HEK293 (cell line): ENCODE measurements at regions not wholly inside any gene's neighbourhood (a gene's known extent, or its start where the extent isn't known, plus 50 kb on each side); places are given as distances from the start of the nearest gene placed in this dataset.

ENCODE experiments used
- CTCF ChIA-PET: fragments of 350-600 bp; formaldehyde crosslinking; extraction: SDS; loops from one replicate; lab custom pipeline; 2021; ENCODE audit warnings: antibody characterized with exemption; lab: Yijun Ruan, JAX
- POLR2A ChIA-PET: fragments of 300-600 bp; formaldehyde crosslinking; extraction: SDS; loops from one replicate; lab custom pipeline; 2020; ENCODE audit warnings: antibody characterized with exemption, inconsistent platforms; lab: Yijun Ruan, JAX
- H3K27ac ChIP-seq: fragments of 200-500 bp; sonication (Bioruptor generic); 2 replicates; pipeline ENCODE4 v1.5.1; 2014; ENCODE audit warnings: low read depth, low read length, control low read depth, inconsistent platforms; ENCODE audit errors: extremely low read depth
- H3K36me3 ChIP-seq, 2 experiments: fragments of 200-500 bp in 1 of 2; sonication (Bioruptor generic) in 1 of 2; 1 replicate in 1 of 2; 2 replicates in 1 of 2; pipeline ENCODE4 v1.5.1; 2014 to 2017; ENCODE audit warnings: inconsistent platforms in 2 of 2, low read length in 2 of 2; ENCODE audit not compliant: control insufficient read depth in 2 of 2, insufficient read depth in 1 of 2
- H3K4me1 ChIP-seq: fragments of 200-500 bp; sonication (Bioruptor generic); 2 replicates; pipeline ENCODE4 v1.5.1; 2014; ENCODE audit warnings: mild to moderate bottlenecking, low read length, inconsistent platforms; ENCODE audit not compliant: control insufficient read depth, insufficient read depth
- H3K4me3 ChIP-seq: 2 replicates; pipeline ENCODE4 v1.5.1; 2011; ENCODE audit warnings: low read depth, mild to moderate bottlenecking, control low read depth, low read length, moderate library complexity
- H3K9me3 ChIP-seq: fragments of 200-500 bp; sonication (Bioruptor generic); 2 replicates; pipeline ENCODE4 v1.5.1; 2014; ENCODE audit warnings: low read depth, low read length, inconsistent platforms; ENCODE audit not compliant: control insufficient read depth, insufficient read depth
- GLI2 ChIP-seq: fragments of 450-650 bp; formaldehyde crosslinking; IDR thresholded peaks from 2 replicates; pipeline ENCODE4; 2017; ENCODE audit warnings: missing biosample characterization, missing genetic modification characterization, low read depth, borderline replicate concordance
- GLI4 ChIP-seq: fragments of 450-650 bp; formaldehyde crosslinking; IDR thresholded peaks from 2 replicates; pipeline ENCODE4 v1.5.1; 2016; ENCODE audit warnings: missing biosample characterization, missing genetic modification characterization
- KLF10 ChIP-seq: fragments of 450-650 bp; IDR thresholded peaks from 2 replicates; pipeline ENCODE4 v1.5.1; 2018; ENCODE audit warnings: missing biosample characterization, mild to moderate bottlenecking, missing genetic modification characterization
- KLF7 ChIP-seq: fragments of 450-650 bp; formaldehyde crosslinking; IDR thresholded peaks from 2 replicates; pipeline ENCODE4 v1.5.1; 2016; ENCODE audit warnings: missing biosample characterization, missing genetic modification characterization, borderline replicate concordance
- PBX3 ChIP-seq: sonication (generic); formaldehyde crosslinking; IDR thresholded peaks from 2 replicates; pipeline ENCODE4 v1.8.1; 2022; ENCODE audit warnings: mild to moderate bottlenecking, moderate library complexity, missing genetic modification reagents
- ZBTB48 ChIP-seq: fragments of 450-650 bp; formaldehyde crosslinking; IDR thresholded peaks from 2 replicates; pipeline ENCODE4 v1.5.1; 2016; ENCODE audit warnings: missing biosample characterization, missing genetic modification characterization
- ZEB2 ChIP-seq: fragments of 450-650 bp; formaldehyde crosslinking; IDR thresholded peaks from 2 replicates; pipeline ENCODE4 v1.5.1; 2016; ENCODE audit warnings: missing biosample characterization, missing genetic modification characterization
- ZFP41 ChIP-seq: fragments of 450-650 bp; formaldehyde crosslinking; IDR thresholded peaks from 2 replicates; pipeline ENCODE4 v1.5.1; 2016; ENCODE audit warnings: missing biosample characterization, missing genetic modification characterization, borderline replicate concordance
- ZNF184 ChIP-seq: fragments of 450-650 bp; IDR thresholded peaks from 2 replicates; pipeline ENCODE4 v1.5.1; 2018; ENCODE audit warnings: missing biosample characterization, mild to moderate bottlenecking, missing genetic modification characterization
- ZNF248 ChIP-seq: fragments of 450-650 bp; formaldehyde crosslinking; IDR thresholded peaks from 2 replicates; pipeline ENCODE4 v1.5.1; 2017; ENCODE audit warnings: missing biosample characterization, missing genetic modification characterization
- ZNF26 ChIP-seq: fragments of 450-650 bp; formaldehyde crosslinking; IDR thresholded peaks from 2 replicates; pipeline ENCODE4 v1.5.1; 2016; ENCODE audit warnings: missing biosample characterization, missing genetic modification characterization
- ZNF341 ChIP-seq: fragments of 450-650 bp; formaldehyde crosslinking; IDR thresholded peaks from 2 replicates; pipeline ENCODE4; 2016; ENCODE audit warnings: low read depth, missing biosample characterization, missing genetic modification characterization
- ZNF518A ChIP-seq: fragments of 450-650 bp; formaldehyde crosslinking; conservative IDR thresholded peaks from 2 replicates; pipeline ENCODE4 v1.5.1; 2016; ENCODE audit warnings: low read depth, missing biosample characterization, missing genetic modification characterization
- ZNF549 ChIP-seq: fragments of 450-650 bp; IDR thresholded peaks from 2 replicates; pipeline ENCODE4 v1.5.1; 2018; ENCODE audit warnings: missing biosample characterization, missing genetic modification characterization, mild to moderate bottlenecking, inconsistent platforms, moderate library complexity
- ZNF610 ChIP-seq: fragments of 450-650 bp; formaldehyde crosslinking; IDR thresholded peaks from 2 replicates; pipeline ENCODE4 v1.5.1; 2016; ENCODE audit warnings: missing biosample characterization, missing genetic modification characterization, borderline replicate concordance
- ZNF624 ChIP-seq: fragments of 450-650 bp; formaldehyde crosslinking; IDR thresholded peaks from 2 replicates; pipeline ENCODE4 v1.5.1; 2017; ENCODE audit warnings: missing biosample characterization, missing genetic modification characterization
- ZNF701 ChIP-seq: fragments of 450-650 bp; formaldehyde crosslinking; IDR thresholded peaks from 2 replicates; pipeline ENCODE4 v1.5.1; 2016; ENCODE audit warnings: missing biosample characterization, missing genetic modification characterization
- ZNF785 ChIP-seq: fragments of 450-650 bp; formaldehyde crosslinking; IDR thresholded peaks from 2 replicates; pipeline ENCODE4 v1.5.1; 2016; ENCODE audit warnings: missing biosample characterization, missing genetic modification characterization
- ZSCAN30 ChIP-seq: fragments of 450-650 bp; IDR thresholded peaks from 2 replicates; pipeline ENCODE4 v1.5.1; 2018; ENCODE audit warnings: missing biosample characterization, mild to moderate bottlenecking, missing genetic modification characterization, moderate library complexity

GRCh38 chr20:34177052-34177451 lies 64.2 kb upstream of the ASIP start:
- TF ChIP-seq ZFP41 (no peak), GLI4 (tag by site-specific recombination) (no peak), ZNF549 (tag by site-specific recombination) (no peak), ZNF184 (tag by site-specific recombination) (no peak), ZNF26 (no peak), KLF10 (no peak), ZNF610 (tag by site-specific recombination) (no peak), ZNF785 (tag by site-specific recombination) (no peak), ZSCAN30 (tag by site-specific recombination) (no peak), ZBTB48 (tag by site-specific recombination) (no peak), ZNF518A (tag by site-specific recombination) (no peak), ZNF248 (tag by site-specific recombination) (no peak), ZNF701 (no peak), ZEB2 (no peak), GLI2 (tag by site-specific recombination) (no peak)
- Histone ChIP-seq H3K27ac (no peak overlapping the region), H3K4me1 (no peaks in the 10 kb centered on the region), H3K36me3 (no peaks in the 10 kb centered on the region), H3K4me3 (no peak overlapping the region), H3K9me3 (no peaks in the 10 kb centered on the region)
- POLR2A ChIA-PET, result no interaction called here
- CTCF ChIA-PET, result interaction anchor here (0.7 to 0.8 kb wide), 2 partner anchors 14 to 355 kb away, joined by 3 read pairs; no protein-coding TSS in a partner anchor

- Histone ChIP-seq H3K4me3 (no peak overlapping the region), H3K36me3 (no peaks in the 10 kb centered on the region), H3K9me3 (no peaks in the 10 kb centered on the region), H3K27ac (no peak overlapping the region), H3K4me1 (no peaks in the 10 kb centered on the region)
- CTCF ChIA-PET, result interaction anchor here (1.5 kb wide), 1 partner anchor 11 kb away, joined by 9 read pairs; no protein-coding TSS in a partner anchor
- POLR2A ChIA-PET, result no interaction called here
- TF ChIP-seq PBX3 (no peak), ZNF341 (tag by site-specific recombination) (no peak), KLF7 (no peak), ZNF624 (tag by site-specific recombination) (no peak)
Measured at GRCh38 chr20:34179637-34180360, 61.4 kb upstream of the ASIP start.
